HG03558 (cell line): ENCODE measurements at regions not wholly inside any gene's neighbourhood (a gene's known extent, or its start where the extent isn't known, plus 50 kb on each side); places are given as distances from the start of the nearest gene placed in this dataset.

Experiments
- ATAC-seq: cut with Tn5 transposase; IDR thresholded peaks from one replicate; pipeline ENCODE4 v1.9.1; 2021; ENCODE audit warnings: moderate number of reproducible peaks; ENCODE audit not compliant: unreplicated experiment; ENCODE audit errors: extremely low read depth

DNA sequence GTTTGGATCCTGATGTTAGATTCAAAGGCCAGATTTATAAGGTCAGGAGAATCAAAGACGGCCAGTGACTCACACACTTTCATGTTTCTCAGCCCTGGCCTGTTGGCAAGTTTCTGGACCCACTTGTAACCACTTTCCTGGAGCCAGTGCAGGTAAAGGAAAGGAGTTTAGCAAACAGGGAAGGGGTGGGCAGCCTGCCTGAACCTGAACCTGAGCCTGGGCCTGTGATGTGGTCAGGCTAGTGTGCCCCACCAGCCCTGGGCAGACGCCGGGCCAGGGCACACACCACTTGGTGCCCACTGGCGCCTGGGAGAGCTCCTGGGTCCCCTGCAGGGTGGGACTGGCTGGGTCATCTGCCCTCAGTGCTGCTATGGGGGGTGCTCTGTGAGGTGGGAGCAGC, 100.5 kb upstream of the SPRED2 start:
- no peak for ATAC-seq

DNA sequence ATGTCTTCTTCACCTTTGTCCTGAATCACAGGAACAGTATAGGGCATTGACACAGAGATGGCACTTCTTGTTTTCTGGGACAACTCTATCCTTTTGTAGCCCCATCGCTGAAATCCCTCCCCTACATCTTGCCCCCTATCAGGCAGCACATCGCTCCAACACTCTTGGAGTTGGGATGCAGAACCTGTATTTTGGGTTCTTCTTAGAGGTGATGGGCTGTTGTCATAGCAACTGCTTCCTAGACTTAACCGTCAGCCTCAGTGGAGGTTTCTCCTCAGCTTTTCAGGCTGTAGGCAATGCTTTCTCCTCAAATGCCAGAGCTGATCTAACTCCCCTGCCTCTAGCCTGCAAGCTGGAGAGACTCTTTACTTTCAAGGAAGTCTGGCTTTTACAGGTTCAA, 99.9 kb upstream of the SPRED2 start:
- ATAC-seq = no peak

DNA sequence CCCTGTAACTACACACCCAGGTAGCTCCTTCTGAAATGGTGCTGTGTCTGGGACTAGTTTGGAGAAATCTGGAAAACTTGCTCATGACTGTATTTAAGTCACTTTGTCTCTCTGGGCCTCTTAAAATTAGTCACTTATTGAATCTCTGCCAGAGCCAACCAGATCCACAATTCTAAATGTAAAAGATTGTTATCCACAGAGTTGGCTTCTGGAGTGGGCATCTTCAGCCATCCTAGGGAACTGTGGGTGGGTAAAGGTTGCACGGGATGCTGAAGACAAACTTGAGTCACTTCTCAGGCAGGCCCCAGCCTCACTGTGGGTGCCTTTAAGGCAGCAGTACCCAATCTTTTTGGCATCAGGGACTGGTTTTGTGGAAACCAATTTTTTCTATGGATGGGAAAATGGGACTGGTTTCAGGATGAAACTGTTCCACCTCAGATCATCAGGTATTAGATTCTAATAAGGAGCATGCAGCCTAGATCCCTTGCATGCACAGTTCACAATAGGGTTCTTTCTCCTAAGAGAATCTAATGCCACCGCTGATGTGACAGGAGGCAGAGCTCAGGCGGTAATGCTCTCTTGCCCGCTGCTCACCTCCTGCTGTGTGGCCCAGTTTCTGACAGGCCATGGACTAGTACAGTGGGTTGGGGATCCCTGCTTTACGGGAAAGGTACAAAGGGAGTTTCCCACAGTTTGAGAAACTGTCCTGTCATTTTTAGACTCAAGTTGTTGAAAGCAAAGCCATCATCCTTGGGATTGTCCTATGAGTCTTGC, 98.3 kb upstream of the SPRED2 start:
- no peak for ATAC-seq

DNA sequence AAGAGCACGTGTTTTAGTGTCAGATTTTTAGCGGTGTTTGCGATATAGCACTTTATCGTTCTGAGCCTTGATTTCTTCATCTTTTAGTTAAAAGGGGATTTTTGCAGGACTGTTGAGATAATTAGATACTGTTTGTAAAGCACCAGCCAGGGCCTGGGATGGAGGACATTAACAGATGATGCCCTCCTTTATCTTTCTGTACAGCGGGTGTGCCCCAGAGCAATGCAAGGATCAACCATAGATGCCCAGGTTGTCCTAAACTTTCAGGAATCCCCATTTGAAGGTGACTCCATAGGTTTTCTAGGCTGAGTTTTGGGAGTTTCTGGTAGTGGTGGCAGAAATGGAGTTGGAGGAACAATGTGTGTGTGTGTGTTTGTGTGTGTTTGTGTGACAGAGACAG, 97.0 kb upstream of the SPRED2 start:
- ATAC-seq = no peak

DNA sequence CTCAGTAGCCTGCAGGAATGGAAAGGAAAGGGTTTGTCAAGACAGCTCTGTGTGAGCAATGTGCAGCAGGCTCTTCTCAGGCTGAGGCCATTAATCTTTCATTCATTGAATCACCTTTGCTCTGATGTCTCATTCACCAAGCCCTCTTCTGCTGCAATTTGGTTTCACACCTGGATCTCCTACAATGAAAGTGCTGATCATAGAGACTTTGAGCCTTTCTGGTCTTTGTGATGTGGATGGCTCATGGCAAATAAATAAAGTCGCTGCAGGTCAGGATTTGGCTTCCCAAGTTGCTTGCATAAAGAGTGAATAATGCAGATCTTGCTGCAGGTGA, 95.8 kb upstream of the SPRED2 start:
- no peak for ATAC-seq

DNA sequence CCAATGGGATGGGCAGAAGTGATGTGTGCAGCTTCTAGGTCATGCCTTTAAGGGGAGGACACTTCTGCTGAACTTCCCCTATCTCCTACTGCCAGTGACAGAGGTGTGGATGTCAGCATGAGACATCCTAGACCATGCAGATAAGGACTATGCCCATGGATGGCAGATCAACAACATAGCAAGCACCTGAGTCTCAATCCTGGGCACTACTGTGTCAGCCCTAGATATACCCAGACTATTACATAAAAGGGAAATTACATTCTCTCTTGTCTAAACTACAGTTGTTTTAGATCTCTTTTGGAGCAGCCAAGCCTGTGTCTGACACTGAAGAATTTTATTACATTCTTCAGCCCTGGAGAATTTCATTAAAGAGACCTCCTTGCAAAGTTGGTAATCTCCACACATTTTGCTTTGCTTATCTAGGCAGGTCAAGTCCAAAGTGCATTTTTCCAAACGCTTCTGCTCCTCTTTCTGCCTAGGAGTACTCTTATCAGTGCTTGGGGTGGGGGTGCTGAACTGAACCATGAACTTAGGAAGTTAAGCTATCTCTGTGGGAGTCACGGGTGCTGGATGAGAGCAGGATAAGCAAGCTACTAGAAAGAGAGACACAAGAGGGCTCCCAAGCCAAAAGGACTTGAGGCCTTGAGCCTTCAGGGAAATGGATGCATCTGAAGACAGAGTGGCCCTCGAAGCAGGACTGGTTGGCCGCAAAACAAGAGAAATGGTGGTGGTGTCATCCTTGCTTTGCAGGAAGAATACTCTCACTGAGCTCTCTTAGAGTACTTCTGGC, 95.2 kb upstream of the SPRED2 start:
- no peak for ATAC-seq

DNA sequence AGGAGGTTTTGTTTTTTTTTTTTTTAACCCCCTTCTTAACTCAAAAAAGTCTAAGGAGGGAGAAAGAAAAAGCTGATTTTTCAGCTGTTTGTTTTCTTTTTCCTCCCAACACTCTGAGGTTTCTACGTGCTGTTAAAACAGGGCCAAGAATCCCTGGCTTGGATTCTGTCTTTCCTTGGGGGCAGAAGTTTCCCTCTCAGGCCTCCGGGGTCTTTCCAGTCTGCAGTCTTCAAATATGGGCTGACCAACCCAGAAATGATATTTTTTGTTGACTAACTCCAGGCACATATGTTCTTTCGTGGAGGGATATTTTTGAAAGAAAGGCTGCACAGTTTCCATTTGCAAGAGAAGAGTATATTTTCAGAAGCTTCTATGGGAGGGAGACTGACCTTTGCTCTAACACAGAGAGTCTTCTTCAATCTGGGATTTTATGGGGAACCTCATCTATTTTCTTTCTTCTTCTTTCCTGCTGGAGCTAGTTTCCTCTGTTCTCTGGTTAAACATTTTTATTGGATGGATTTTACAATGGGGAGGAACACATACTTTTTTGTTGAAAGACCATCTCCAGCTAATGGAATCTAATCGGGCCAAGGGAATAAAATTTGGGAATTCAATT, 93.3 kb upstream of the SPRED2 start:
- no peak for ATAC-seq

DNA sequence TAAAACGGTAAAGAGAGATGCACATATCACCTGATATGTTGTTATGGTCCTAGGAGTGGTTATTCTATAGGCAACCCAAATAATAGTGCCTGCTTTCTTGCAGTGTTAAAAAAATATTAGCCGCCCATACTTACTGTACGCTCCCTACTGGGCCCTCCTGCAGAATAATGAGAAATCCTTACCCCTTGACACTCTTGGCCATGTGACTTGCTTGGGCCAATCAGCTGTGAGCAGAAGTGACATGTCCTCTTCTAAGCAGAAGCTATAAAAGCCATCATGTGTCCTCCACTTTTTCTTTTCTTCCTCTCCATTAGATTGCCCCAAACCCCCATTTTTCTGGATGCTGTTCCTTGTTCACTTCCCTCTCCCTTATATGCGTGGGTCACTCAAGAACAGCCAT, 90.5 kb upstream of the SPRED2 start:
- ATAC-seq = no peak

DNA sequence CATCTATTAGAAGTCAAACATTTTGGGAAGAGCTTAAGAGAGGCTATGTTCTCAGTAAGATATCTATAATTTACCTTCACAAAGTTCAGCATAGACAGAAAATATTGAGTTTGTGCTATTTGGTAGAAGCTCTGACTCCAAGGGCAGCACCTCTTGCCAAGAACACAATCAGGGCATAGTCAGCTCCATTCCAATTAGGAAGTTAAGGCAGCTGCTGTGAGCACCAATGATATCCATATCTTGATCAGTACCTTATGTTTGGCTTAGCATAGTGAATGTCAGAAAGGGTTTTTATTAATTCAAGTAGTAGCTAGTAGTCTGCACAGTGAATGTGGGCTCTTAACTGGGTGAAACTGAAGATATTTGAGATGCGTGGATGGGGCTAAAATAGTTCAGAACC, 86.4 kb upstream of the SPRED2 start:
- no peak for ATAC-seq

DNA sequence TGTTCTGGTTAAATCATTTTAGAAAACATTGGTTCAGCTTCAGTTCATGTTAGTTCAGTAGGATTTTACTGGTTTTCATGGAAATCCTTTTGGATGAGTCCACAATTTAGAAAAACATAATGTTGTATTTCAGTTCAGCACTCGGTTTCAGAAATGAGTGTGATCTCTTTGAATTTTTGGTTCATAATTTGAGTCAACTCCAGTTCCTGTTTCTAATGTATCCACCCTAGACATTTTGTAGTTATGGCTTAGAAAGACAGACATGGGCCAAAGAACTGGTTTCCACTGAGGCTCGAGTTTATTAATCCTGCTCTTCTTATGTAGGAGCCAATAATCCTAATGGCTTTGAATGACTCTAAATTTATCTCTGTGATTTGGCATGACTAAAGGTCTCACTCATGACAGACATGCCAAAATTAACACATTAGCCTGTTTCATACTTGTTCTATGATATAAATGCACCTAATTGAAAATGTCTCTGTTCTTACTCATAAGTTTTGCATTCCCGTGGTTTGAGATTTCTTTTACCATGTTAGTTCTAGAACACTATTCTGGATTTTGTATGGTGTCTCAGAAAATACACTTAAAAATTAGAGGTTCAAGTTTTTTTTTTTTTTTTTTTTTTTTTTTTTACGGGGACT, 82.3 kb upstream of the SPRED2 start:
- no peak for ATAC-seq

DNA sequence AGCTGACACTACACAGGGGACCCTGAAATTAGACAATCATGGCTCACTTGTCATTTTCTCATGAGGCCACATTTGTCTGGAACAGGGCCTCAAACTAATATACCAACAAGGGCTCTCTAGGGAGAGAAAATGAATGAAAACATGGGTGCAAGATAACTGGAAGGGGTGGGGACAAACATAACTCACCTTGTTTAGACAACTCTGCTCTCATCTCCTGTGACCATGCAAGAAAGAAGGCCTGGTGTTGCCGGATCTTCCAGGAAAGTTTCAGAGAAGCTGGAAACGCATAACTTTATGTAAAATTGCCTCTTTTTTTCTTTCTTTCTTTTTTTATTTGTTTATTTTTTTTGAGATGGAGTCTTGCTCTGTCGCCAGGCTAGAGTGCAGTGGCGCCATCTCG, 80.4 kb upstream of the SPRED2 start:
- ATAC-seq = no peak

DNA sequence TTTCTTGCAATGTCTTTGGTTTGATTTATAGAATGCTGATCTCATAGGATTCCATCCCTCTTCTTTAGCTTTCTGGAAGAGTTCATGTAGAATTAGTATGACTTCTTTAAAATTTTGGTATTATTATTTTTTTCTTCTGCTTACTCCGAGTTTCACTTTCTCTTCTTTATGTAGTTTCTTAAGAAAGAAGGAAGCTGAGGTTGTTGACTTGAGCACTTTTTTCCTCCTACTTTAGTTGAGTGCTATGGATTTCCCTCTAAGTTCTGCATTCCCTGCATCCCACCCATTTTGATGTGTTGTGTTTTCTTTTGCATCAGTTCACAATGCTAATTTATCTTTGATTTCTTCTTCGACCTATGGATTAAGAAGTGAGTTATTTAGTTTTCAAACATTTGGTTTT, 78.9 kb upstream of the SPRED2 start:
- no peak for ATAC-seq

DNA sequence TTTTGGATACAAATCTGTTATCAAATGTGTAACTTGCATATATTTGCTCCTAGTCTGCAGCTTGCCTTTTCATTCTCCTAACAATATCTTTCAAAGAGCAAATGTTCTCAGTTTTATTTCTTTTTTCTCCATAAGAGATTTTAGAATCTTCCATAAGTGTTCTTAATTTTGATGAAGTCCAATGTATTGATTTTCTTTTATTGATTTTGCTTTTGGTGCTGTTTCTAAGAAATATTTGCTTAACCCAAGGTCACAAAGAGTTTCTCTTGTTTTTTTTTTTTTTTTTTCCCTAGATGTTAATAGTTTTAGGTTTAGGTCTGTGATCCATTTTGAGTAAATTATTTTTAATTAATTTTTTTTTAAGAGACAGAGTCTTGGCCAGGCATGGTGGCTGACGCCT, 75.8 kb upstream of the SPRED2 start:
- ATAC-seq = no peak

DNA sequence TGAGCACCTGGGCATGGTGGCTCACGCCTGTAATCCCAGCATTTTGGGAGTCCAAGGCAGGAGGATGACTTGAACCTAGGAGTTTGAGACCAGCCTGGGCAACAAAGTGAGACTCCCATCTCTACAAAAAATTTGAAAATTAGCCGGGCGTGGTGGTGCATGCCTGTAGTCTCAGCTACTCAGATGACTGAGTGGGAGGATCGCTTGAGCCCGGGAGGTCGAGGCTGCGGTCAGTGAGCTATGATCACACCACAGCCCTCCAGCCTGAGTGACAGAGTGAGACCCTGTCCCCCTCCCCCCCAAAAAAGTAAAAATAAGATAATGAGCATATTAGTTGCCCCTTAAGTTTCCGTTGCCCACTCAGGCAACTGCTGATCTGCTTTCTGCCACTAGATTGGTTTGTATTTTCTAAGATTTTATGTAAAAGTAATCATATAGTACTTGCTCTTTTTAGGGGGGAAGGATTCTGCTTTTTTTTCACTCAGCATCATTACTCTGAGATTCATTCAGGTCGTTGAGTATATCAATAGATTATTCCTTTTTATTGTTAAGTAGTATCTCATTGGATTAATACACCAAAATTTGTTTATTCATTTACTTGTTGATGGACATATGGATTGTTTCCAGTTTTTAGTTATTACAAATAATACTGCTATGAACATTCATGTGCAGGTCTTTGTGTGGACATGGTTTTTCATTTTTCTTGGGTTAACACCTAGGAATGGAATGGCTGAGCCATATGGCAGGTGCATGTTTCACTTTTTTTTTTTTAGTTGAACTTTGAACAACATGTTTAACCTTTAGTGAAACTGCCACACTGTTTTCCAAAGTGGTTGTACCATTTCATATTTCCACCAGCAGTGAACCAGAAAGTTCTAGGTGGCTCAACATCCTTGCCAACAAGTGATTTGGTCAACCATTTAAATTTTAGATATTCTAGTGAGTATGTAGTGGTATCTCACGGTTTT, 75.0 kb upstream of the SPRED2 start:
- ATAC-seq = no peak

DNA sequence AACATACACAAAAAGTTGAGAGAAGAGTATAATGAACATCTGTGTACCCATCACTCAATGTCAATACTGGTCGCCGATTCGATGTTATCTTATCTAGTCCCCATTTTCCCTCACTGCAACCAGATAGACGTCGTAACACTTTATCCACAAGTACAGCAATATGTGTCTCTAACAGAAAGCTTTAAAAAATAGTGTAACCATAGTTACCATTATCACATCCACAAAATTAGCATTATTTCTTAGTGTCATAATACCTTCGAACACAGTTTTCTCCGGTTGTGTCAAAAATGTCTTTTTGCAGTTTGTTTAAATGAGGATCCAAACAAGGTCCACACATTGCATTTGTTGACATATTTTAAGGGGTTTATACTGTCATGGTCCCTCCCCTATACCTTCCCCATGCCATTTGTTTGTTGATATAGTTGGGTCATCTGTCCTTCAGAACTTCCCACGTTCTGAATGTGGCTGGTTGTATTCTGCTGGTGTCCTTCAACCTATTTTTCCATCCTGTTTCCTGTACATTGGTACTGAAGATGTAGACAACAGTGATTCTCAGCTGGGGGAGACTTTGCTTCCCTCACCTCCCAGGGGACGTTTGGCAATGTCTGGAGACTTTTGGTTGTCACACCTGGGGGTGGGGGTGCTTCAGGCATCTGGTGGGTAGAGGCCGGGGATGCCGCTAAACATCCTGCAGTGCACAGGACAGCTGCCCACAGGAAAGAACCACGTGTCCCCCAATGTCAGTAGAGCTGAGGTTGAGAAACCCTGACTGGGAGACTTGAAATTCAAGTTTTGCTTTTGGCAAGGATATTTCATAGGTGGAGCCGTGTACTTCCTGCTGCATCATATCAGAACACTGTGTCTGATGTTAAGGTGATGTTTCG, 72.7 kb upstream of the SPRED2 start:
- ATAC-seq = no peak

DNA sequence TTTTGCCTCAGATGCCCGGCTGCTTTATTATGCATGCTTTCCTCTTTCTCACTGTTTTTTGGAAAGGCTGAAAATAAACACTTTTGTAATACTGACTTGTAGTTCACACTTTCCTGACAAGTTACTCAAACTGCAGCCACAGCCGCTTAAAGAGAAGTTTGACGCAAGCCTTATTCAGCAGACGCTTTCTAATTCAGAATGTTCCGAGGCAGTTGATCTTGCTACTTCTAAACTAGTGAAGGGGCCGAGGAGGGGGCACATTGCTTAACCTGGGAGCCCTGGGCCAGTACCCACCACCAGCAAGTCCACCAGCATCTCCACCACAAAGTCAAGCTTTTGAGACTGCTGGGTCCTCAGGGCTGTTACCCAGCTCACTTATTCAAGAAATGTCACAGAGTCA, 71.8 kb upstream of the SPRED2 start:
- no peak for ATAC-seq

DNA sequence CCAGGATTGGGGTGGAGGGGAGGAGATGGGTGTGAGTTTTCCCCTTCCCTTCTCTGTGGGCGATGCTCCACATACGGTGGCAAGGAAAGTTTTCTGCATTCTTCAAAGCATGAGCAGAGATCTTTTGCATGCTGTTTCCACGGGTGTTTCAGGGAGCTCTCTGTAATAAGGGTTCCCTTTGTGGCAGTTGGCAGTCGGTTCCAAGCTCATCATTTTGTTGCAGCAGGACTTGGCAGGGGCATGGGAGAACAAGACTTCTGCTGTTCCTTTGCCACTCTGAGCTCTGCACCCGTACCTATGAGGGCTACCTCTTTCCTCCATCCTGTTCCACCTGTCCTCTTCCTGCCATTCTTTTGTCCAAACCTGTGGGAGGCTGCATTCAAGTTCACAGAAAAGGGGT, 71.3 kb upstream of the SPRED2 start:
- ATAC-seq = no peak

DNA sequence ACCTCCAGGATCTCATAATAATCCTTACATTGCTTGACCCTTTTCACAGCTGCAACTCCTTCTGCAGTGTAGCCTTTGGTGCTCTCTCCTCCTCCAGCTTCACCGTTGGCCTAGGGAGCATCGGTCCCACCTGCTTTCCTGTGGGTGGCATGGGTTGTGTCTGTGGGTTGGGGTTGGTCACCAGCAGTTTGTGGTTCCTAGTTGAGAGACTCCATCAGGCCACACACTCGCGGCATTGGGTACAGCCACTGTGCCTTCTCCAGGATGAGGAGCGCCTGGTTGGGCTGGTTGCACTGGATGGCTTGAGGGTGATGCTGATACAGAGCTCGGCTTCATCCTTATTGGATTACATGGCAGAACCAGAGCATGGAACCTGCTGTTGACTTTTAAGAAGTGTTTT, 69.4 kb upstream of the SPRED2 start:
- no peak for ATAC-seq

DNA sequence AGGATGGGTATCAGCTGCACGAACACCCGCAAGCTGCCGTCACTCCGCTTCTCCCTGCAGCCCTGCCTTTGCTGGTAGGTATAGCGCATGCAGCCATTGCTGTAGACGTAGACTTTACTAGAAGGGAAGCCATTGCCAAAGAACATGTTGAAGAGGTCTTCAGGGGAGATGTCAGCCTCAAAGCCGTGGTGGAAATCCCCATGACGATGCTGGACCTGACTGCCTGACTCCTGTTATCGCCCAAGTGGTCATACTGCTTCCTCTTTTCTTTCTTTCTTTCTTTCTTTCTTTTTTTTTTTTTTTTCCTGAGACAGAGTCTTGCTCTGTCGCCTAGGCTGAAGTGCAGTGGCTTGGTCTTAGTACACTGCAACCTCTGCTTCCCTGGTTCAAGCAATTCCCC, 68.7 kb upstream of the SPRED2 start:
- ATAC-seq = no peak
